ENCODE measurements at regions not wholly inside any gene's neighbourhood (a gene's known extent, or its start where the extent isn't known, plus 50 kb on each side); places are given as distances from the start of the nearest gene placed in this dataset.

- peak; percentile 70 for TF ChIP-seq CTCF (conservative IDR thresholded peaks at IDR 0.05; ENCODE audit: low read depth, low read length)
- TF ChIP-seq EZH2phosphoT487 (IDR thresholded peaks at IDR 0.05; ENCODE audit: borderline replicate concordance, low read length) = no peak
These were observed 446.9 kb downstream of the KIF20B start for GRCh38 chr10:90148116-90148855.
